Activated naive CD8-positive, alpha-beta T cell treated with anti-CD3 and anti-CD28 coated beads, Interleukin-2, amount 50 U/mL, for 24 hours (primary cell): ENCODE measurements at regions not wholly inside any gene's neighbourhood (a gene's known extent, or its start where the extent isn't known, plus 50 kb on each side); places are given as distances from the start of the nearest gene placed in this dataset.
"Not testable (repeated sequence)": the region's sequence is repeated elsewhere in the genome, so short reads cannot be mapped to it uniquely, and the experiment has no call there.

Source experiments
- ATAC-seq: fragments of 150-1000 bp; cut with Tn5 transposase; one replicate; pipeline ENCODE4 v1.10.0; 2021
- DNase-seq: peaks from one replicate; pipeline ENCODE4 v3.0.0; 2021
- H3K27ac Mint-ChIP-seq: one replicate; pipeline ENCODE4 v1.8.0; 2021; ENCODE audit warnings: mild to moderate bottlenecking, mixed read lengths
- H3K27me3 Mint-ChIP-seq: one replicate; pipeline ENCODE4 v1.8.0; 2021; ENCODE audit warnings: mixed read lengths
- H3K36me3 Mint-ChIP-seq: one replicate; pipeline ENCODE4 v1.8.0; 2021; ENCODE audit warnings: low read depth, mixed read lengths
- H3K4me1 Mint-ChIP-seq: one replicate; pipeline ENCODE4 v1.8.0; 2021; ENCODE audit warnings: mixed read lengths
- H3K4me3 Mint-ChIP-seq: one replicate; pipeline ENCODE4 v1.8.0; 2021; ENCODE audit warnings: mild to moderate bottlenecking, moderate library complexity, mixed read lengths
- H3K9me3 Mint-ChIP-seq: one replicate; pipeline ENCODE4 v1.8.0; 2021; ENCODE audit warnings: mixed read lengths

DNA sequence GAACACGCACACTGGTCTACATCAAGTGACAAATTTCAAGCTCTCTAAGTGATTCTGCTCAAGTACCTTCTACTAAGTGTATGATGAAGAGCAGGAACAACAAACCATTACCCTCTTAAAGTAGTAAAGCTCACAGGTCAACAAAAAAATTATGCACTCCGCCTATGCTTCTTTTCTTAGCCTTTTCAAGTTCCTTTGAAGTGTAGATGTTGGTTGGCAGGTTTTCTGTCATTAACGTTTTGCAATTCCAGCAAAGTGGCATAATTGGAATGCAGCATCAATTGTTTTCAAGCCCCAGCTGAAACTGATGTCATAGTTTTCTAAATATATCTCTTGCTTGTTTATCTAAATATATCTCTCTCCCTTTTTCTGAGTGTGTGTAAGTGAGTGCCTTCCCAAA, 396.9 kb upstream of the EYS start:
- DNase-seq (no peak), ATAC-seq (no peak)
- H3K4me1 Mint-ChIP-seq, result no peaks in the 10 kb centered on the region
- H3K36me3 Mint-ChIP-seq, result no peaks in the 10 kb centered on the region
- no peak overlapping the region for H3K4me3 Mint-ChIP-seq
- no peak overlapping the region for H3K27ac Mint-ChIP-seq
- H3K27me3 Mint-ChIP-seq, result no peaks in the 10 kb centered on the region
- H3K9me3 Mint-ChIP-seq, result peaks cover 33% of the 10 kb centered on the region

DNA sequence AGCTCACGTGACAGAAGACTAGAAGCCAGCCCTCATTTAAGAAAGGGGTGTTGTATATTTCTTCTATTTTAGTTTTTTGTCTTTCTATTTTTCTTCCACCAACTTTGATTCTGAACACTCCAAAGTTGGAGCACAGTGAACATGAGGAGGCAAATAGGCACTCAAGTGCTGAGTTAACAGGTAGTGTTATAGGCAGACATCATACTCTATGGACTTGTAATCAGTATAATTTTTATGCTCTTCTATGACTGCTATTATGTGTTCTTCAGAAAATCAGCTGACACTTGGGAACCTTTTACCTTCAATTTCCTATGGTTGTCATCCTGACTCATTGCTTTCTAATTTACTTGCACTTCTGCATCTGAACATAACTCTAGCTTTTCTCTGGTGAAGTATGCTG, 396.3 kb upstream of the EYS start:
- ATAC-seq, result no peak
- Mint-ChIP-seq H3K27ac (no peak overlapping the region), H3K4me1 (no peaks in the 10 kb centered on the region)

GRCh38 chr6:66096679-66097078, 389.7 kb upstream of the EYS start:
- H3K36me3 Mint-ChIP-seq, result no peaks in the 10 kb centered on the region
- no peaks in the 10 kb centered on the region for H3K27me3 Mint-ChIP-seq
- H3K27ac Mint-ChIP-seq, result no peak overlapping the region
- ATAC-seq (no peak), DNase-seq (no peak)
- H3K4me3 Mint-ChIP-seq, result no peak overlapping the region
- H3K4me1 Mint-ChIP-seq, result no peaks in the 10 kb centered on the region
- H3K9me3 Mint-ChIP-seq, result peaks cover 30% of the 10 kb centered on the region

More for the DNA sequence above, 396.3 kb upstream of the EYS start:
- Mint-ChIP-seq H3K36me3 (no peaks in the 10 kb centered on the region), H3K4me3 (no peak overlapping the region), H3K9me3 (peaks cover 37% of the 10 kb centered on the region), H3K27me3 (no peaks in the 10 kb centered on the region)
- no peak for DNase-seq

DNA sequence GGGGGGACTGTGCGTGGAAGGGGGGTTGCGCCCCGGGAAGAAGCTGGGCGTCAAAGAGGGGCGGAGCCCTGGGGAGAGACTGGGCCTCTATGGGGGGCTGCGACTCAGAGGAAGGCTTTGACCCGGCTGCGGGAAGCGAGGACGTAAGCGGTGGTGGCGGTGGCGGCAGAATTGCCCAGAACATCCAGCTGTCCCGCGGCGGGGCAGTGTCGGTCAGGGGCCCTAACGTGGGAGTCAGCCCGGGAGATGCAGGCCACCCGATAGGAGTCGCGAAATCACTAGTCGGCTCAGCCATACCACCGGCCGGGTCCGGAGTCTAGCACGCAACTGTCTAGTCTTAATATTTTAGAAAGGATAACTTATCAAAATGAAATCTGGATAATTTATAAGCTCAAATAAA, 387.6 kb upstream of the EYS start:
- H3K4me1 Mint-ChIP-seq, result no peaks in the 10 kb centered on the region
- no peaks in the 10 kb centered on the region for H3K36me3 Mint-ChIP-seq
- DNase-seq (no peak), ATAC-seq (no peak)
- H3K4me3 Mint-ChIP-seq, result no peak overlapping the region
- H3K9me3 Mint-ChIP-seq, result peaks cover 26% of the 10 kb centered on the region
- H3K27ac Mint-ChIP-seq, result no peak overlapping the region
- no peaks in the 10 kb centered on the region for H3K27me3 Mint-ChIP-seq

GRCh38 chr6:66092306-66092705, 385.3 kb upstream of the EYS start:
- H3K4me1 Mint-ChIP-seq, ATAC-seq, H3K4me3 Mint-ChIP-seq, H3K27me3 Mint-ChIP-seq, DNase-seq, H3K36me3 Mint-ChIP-seq, H3K27ac Mint-ChIP-seq: not testable (repeated sequence)
- H3K9me3 Mint-ChIP-seq, result peaks cover 25% of the 10 kb centered on the region

- Mint-ChIP-seq H3K27me3 (no peaks in the 10 kb centered on the region), H3K4me3 (no peak overlapping the region), H3K36me3 (no peaks in the 10 kb centered on the region), H3K4me1 (no peaks in the 10 kb centered on the region), H3K9me3 (peaks cover 34% of the 10 kb centered on the region), H3K27ac (no peak overlapping the region)
- ATAC-seq (no peak), DNase-seq (no peak)
Observed at GRCh38 chr6:66086532-66086931, 379.5 kb upstream of the EYS start.

GRCh38 chr6:66082914-66083313, 375.9 kb upstream of the EYS start:
- H3K36me3 Mint-ChIP-seq, result no peaks in the 10 kb centered on the region
- ATAC-seq (no peak), DNase-seq (no peak)
- no peak overlapping the region for H3K27ac Mint-ChIP-seq
- no peaks in the 10 kb centered on the region for H3K4me1 Mint-ChIP-seq
- H3K27me3 Mint-ChIP-seq, result no peaks in the 10 kb centered on the region
- H3K9me3 Mint-ChIP-seq, result peaks cover 25% of the 10 kb centered on the region
- no peak overlapping the region for H3K4me3 Mint-ChIP-seq

GRCh38 chr6:66068907-66069306, 361.9 kb upstream of the EYS start:
- DNase-seq (no peak), ATAC-seq (no peak)
- H3K4me3 Mint-ChIP-seq, result no peak overlapping the region
- peaks cover 14% of the 10 kb centered on the region for H3K9me3 Mint-ChIP-seq
- H3K36me3 Mint-ChIP-seq, result no peaks in the 10 kb centered on the region
- no peaks in the 10 kb centered on the region for H3K27me3 Mint-ChIP-seq
- no peak overlapping the region for H3K27ac Mint-ChIP-seq
- no peaks in the 10 kb centered on the region for H3K4me1 Mint-ChIP-seq

DNA sequence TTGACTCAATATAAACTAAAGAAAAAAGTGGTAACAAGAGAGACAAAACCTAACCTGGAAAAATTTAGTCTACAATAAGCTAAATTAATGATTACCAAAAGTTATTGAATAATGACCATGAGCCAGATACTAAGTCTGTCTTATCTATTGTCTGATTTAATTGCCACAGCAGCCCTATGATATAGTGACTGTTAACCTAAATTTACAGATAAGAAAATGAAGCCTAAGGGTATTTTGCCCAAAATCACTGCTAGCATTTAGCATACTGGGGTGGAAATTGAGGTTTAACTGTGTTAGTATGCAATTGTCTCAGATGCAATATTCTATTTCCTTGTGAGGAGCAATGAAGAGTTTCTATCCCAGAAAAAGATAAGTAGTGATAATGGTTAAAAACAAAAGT, 361.0 kb upstream of the EYS start:
- Mint-ChIP-seq H3K4me1 (no peaks in the 10 kb centered on the region), H3K9me3 (peaks cover 14% of the 10 kb centered on the region), H3K27me3 (no peaks in the 10 kb centered on the region), H3K36me3 (no peaks in the 10 kb centered on the region), H3K27ac (no peak overlapping the region), H3K4me3 (no peak overlapping the region)
- ATAC-seq (no peak), DNase-seq (no peak)

DNA sequence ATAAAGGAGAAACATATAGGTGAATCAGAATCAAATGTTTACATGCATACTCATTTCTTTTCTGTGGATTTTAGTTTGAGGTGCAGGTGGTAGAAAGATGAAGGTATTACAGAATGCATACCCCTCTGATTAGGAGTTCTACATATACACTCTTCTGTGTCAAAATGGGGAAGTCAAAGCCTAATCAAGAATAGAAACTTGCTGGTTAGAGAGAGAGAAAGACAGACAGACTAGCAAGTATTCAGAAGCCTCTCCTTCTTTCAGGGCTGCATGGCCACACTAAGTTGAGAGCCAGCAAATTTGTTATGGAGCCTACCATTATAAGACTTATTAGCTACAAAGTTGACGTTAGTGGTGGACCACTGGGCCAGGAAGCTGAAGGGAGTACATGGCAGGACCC, 358.3 kb upstream of the EYS start:
- Mint-ChIP-seq H3K4me1 (no peaks in the 10 kb centered on the region), H3K27me3 (no peaks in the 10 kb centered on the region), H3K36me3 (no peaks in the 10 kb centered on the region), H3K4me3 (no peak overlapping the region), H3K9me3 (peaks cover 8% of the 10 kb centered on the region), H3K27ac (no peak overlapping the region)
- DNase-seq (no peak), ATAC-seq (no peak)

- H3K4me3 Mint-ChIP-seq, result no peak overlapping the region
- no peak for DNase-seq
- H3K27ac Mint-ChIP-seq, result no peak overlapping the region
- H3K9me3 Mint-ChIP-seq, result peaks cover 13% of the 10 kb centered on the region
- no peak for ATAC-seq
- no peaks in the 10 kb centered on the region for H3K4me1 Mint-ChIP-seq
- H3K36me3 Mint-ChIP-seq, result no peaks in the 10 kb centered on the region
- no peaks in the 10 kb centered on the region for H3K27me3 Mint-ChIP-seq
Observed at GRCh38 chr6:66057034-66057433, 350.0 kb upstream of the EYS start.

GRCh38 chr6:66054967-66055366, 347.9 kb upstream of the EYS start:
- no peaks in the 10 kb centered on the region for H3K27me3 Mint-ChIP-seq
- H3K4me1 Mint-ChIP-seq, result no peaks in the 10 kb centered on the region
- no peak overlapping the region for H3K4me3 Mint-ChIP-seq
- H3K27ac Mint-ChIP-seq, result no peak overlapping the region
- peaks cover 10% of the 10 kb centered on the region for H3K9me3 Mint-ChIP-seq
- DNase-seq, result no peak
- H3K36me3 Mint-ChIP-seq, result no peaks in the 10 kb centered on the region
- ATAC-seq, result no peak

DNA sequence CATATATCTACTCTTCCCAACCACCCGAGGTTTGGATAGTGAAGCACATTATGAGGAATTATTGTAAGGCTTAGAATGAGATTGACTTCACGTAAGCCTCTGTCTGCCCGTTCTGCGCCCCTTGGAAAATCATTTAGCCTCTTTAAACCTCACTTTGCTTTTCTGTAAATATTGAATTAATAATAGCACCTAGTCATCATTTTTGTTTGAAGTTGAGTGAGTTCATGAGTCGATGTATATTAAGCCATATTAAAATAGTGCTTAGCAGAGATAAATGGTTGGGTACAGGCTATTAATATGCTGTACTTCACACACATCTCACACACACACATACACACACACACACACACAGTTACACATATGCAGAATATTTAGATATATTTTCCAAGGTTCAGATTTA, 344.8 kb upstream of the EYS start:
- Mint-ChIP-seq H3K4me3 (no peak overlapping the region), H3K9me3 (peaks cover 3% of the 10 kb centered on the region), H3K27ac (no peak overlapping the region), H3K36me3 (no peaks in the 10 kb centered on the region), H3K27me3 (no peaks in the 10 kb centered on the region), H3K4me1 (no peaks in the 10 kb centered on the region)
- no peak for DNase-seq
- ATAC-seq, result no peak

GRCh38 chr6:66048684-66049474, 341.9 kb upstream of the EYS start:
- no peaks in the 10 kb centered on the region for H3K36me3 Mint-ChIP-seq
- H3K27me3 Mint-ChIP-seq, result no peaks in the 10 kb centered on the region
- H3K4me1 Mint-ChIP-seq, result no peaks in the 10 kb centered on the region
- peaks cover 15% of the 10 kb centered on the region for H3K9me3 Mint-ChIP-seq
- H3K27ac Mint-ChIP-seq, result no peak overlapping the region
- DNase-seq (no peak), ATAC-seq (no peak)
- H3K4me3 Mint-ChIP-seq, result no peak overlapping the region

- H3K27me3 Mint-ChIP-seq, result no peaks in the 10 kb centered on the region
- H3K36me3 Mint-ChIP-seq, result no peaks in the 10 kb centered on the region
- H3K9me3 Mint-ChIP-seq, result no peaks in the 10 kb centered on the region
- H3K27ac Mint-ChIP-seq, result no peak overlapping the region
- ATAC-seq (no peak), DNase-seq (no peak)
- no peaks in the 10 kb centered on the region for H3K4me1 Mint-ChIP-seq
- no peak overlapping the region for H3K4me3 Mint-ChIP-seq
Observed at GRCh38 chr6:66032626-66033025, 325.6 kb upstream of the EYS start.

GRCh38 chr6:66029391-66029790, 322.4 kb upstream of the EYS start:
- no peaks in the 10 kb centered on the region for H3K27me3 Mint-ChIP-seq
- no peak overlapping the region for H3K27ac Mint-ChIP-seq
- H3K9me3 Mint-ChIP-seq, result peaks cover 4% of the 10 kb centered on the region
- DNase-seq (no peak), ATAC-seq (no peak)
- no peaks in the 10 kb centered on the region for H3K36me3 Mint-ChIP-seq
- no peaks in the 10 kb centered on the region for H3K4me1 Mint-ChIP-seq
- no peak overlapping the region for H3K4me3 Mint-ChIP-seq
